Peyer's patch (tissue), 4 donors: ENCODE measurements at regions not wholly inside any gene's neighbourhood (a gene's known extent, or its start where the extent isn't known, plus 50 kb on each side); places are given as distances from the start of the nearest gene placed in this dataset.
"Not testable (repeated sequence)": the region's sequence is repeated elsewhere in the genome, so short reads cannot be mapped to it uniquely, and the experiment has no call there.

Experiments
- DNase-seq, 3 donors: peaks; one replicate each; pipeline ENCODE4 v3.0.0-alpha.2; 2017 to 2019
- H3K27ac ChIP-seq, 4 donors: fragments of 200-600 bp; sonication (generic); one replicate each; pipeline ENCODE4 v1.5.1; 2016 to 2019
- H3K27me3 ChIP-seq, 2 donors: fragments of 200-600 bp; sonication (generic); one replicate each; pipeline ENCODE4 v1.5.1; 2019
- H3K36me3 ChIP-seq, 3 donors: fragments of 200-600 bp; sonication (generic); one replicate each; pipeline ENCODE4 v1.5.1; 2016 to 2019
- H3K4me1 ChIP-seq, 4 donors: fragments of 200-600 bp; sonication (generic); one replicate each; pipeline ENCODE4 v1.5.1; 2016 to 2019
- H3K4me3 ChIP-seq, 4 donors: fragments of 200-600 bp; sonication (generic); 1 replicate in 3 of 4; 2 replicates in 1 of 4; pipeline ENCODE4 v1.5.1; 2016 to 2019; ENCODE audit warnings: mild to moderate bottlenecking in 1 of 4
- H3K9me3 ChIP-seq, 4 donors: fragments of 200-600 bp; sonication (generic); one replicate each; pipeline ENCODE4 v1.5.1; 2016 to 2019; ENCODE audit warnings: mild to moderate bottlenecking in 1 of 4
- POLR2A ChIP-seq, 2 donors: fragments of 450-650 bp; IDR thresholded peaks; one replicate each; pipeline ENCODE4 v1.5.1; 2017; ENCODE audit warnings: antibody characterized with exemption in 2 of 2, mild to moderate bottlenecking in 2 of 2, moderate library complexity in 2 of 2
- TF ChIP-seq, protein P1 (sequence below), 6 experiments: fragments of 450-650 bp in 4 of 6; fragments of 200-600 bp in 2 of 6; sonication (generic) in 1 of 6; IDR thresholded peaks; one replicate each; pipeline ENCODE4 v1.5.1; 2017 to 2019; ENCODE audit warnings: antibody characterized with exemption in 6 of 6, mild to moderate bottlenecking in 3 of 6, moderate library complexity in 1 of 6

DNA sequence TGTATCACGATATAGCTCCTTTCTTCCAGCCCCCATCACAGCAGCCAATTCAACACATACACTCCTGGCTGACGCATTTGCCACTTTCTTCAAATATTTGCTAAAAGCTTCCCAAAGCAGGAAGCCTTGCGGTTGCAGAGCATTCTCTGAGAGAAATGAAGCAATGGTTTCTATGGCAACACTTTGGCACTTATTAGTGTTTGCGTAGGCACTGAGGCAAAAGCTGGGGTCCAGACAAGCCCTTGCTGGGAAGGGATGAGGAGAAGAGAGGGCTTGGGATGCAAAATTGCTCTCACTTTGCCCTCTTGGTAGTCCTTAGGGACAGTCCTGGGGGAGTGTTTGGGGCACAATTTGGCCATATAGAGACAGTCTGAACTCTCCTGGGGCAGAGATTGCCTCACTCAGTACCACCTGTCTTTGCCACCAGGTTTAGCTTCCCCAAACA is 55.0 kb upstream of the PAK3 start:
- TF ChIP-seq POLR2A (IDR thresholded peaks at IDR 0.05) = no peak
- TF ChIP-seq, protein P1, sequence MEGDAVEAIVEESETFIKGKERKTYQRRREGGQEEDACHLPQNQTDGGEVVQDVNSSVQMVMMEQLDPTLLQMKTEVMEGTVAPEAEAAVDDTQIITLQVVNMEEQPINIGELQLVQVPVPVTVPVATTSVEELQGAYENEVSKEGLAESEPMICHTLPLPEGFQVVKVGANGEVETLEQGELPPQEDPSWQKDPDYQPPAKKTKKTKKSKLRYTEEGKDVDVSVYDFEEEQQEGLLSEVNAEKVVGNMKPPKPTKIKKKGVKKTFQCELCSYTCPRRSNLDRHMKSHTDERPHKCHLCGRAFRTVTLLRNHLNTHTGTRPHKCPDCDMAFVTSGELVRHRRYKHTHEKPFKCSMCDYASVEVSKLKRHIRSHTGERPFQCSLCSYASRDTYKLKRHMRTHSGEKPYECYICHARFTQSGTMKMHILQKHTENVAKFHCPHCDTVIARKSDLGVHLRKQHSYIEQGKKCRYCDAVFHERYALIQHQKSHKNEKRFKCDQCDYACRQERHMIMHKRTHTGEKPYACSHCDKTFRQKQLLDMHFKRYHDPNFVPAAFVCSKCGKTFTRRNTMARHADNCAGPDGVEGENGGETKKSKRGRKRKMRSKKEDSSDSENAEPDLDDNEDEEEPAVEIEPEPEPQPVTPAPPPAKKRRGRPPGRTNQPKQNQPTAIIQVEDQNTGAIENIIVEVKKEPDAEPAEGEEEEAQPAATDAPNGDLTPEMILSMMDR (IDR thresholded peaks at IDR 0.05) = no peak
- H3K36me3 ChIP-seq = no peaks in the 10 kb centered on the region
- H3K4me1 ChIP-seq = no peaks in the 10 kb centered on the region
- no peaks in the 10 kb centered on the region for H3K9me3 ChIP-seq
- H3K4me3 ChIP-seq = no peak overlapping the region
- H3K27ac ChIP-seq = no peak overlapping the region
- no peaks in the 10 kb centered on the region for H3K27me3 ChIP-seq
- DNase-seq = no peak

DNA sequence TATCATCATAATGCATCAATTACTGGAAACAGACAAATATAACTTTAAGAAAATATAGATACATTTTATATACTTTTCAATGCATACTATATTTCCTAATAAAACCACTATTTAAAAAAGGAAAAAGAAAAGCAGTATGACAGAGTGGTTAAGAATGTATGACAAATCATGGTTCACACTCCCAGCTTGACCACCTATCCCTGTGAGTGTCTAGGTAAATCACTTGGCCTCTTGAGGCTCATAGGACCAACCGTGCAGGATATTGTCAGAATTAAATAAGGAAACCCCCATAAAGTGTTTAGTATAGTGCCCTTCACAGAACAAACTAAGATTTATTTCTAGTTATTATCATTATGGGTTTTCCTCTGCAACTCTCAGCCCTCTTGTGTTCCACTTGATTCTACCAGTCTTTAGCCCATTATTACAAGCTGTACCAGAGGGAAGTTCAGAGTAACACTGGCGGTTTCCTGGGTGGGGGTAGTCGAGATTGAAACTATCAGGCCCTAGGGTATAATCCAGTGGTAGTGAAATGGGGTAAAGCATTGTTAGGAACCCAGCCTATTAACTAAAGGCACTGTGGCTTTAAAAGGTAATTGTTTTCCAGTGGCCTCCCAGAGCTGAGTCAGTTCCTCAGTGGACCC is 55.5 kb upstream of the PAK3 start:
- no peak for DNase-seq
- H3K4me1 ChIP-seq = no peaks in the 10 kb centered on the region
- no peak overlapping the region for H3K27ac ChIP-seq
- H3K4me3 ChIP-seq = no peak overlapping the region
- H3K27me3 ChIP-seq = no peaks in the 10 kb centered on the region
- no peaks in the 10 kb centered on the region for H3K36me3 ChIP-seq
- TF ChIP-seq POLR2A (IDR thresholded peaks at IDR 0.05) = no peak
- TF ChIP-seq, protein P1 (IDR thresholded peaks at IDR 0.05) = no peak
- H3K9me3 ChIP-seq = no peaks in the 10 kb centered on the region

DNA sequence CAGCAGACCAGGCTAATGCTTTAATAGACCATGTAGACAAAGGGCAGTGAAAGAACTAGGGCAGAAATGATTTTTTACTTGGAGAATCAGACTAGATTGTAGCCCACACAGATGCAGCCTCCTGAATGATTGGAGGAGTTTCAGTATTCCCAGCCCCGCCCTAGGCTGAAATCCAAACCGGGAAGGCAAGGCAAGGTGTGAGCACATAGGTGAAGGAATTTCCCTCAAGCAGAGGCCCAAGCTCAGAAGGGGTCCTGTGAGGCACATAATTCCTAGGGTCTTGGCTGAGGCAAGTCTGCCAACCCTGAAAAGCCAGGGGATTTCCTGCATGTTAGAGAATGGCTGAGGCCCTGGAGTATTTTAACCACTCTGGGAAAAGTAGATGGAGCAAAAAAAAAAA is 56.4 kb upstream of the PAK3 start:
- Histone ChIP-seq H3K4me3 (no peak overlapping the region), H3K27me3 (no peaks in the 10 kb centered on the region), H3K9me3 (no peaks in the 10 kb centered on the region), H3K27ac (no peak overlapping the region), H3K4me1 (no peaks in the 10 kb centered on the region), H3K36me3 (no peaks in the 10 kb centered on the region)
- TF ChIP-seq, protein P1 (IDR thresholded peaks at IDR 0.05) = no peak
- no peak for TF ChIP-seq POLR2A (IDR thresholded peaks at IDR 0.05)
- no peak for DNase-seq

DNA sequence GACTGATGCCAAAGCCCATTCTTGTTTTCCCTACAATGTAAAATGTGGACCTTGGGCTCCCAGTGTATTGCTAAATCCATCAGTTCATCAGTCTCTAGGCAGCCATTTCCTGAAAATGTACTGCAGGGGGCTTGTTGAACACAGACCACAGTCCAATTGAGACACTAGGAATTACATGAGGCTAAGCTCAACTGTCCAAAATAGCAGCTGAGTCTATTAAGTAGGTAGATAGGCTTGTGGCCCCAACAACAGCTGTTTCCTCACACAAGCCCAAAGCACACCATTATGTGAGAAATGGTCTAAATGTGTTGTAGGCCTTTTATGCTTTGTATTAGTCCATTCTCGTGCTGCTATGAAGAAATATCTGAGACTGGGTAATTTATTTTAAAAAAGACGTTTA is 60.0 kb upstream of the PAK3 start:
- no peak for DNase-seq
- Histone ChIP-seq H3K27ac (no peak overlapping the region), H3K4me3 (no peak overlapping the region), H3K36me3 (no peaks in the 10 kb centered on the region), H3K4me1 (no peaks in the 10 kb centered on the region), H3K27me3 (no peaks in the 10 kb centered on the region), H3K9me3 (no peaks in the 10 kb centered on the region)
- TF ChIP-seq POLR2A (IDR thresholded peaks at IDR 0.05) = no peak
- TF ChIP-seq, protein P1 (IDR thresholded peaks at IDR 0.05) = no peak

DNA sequence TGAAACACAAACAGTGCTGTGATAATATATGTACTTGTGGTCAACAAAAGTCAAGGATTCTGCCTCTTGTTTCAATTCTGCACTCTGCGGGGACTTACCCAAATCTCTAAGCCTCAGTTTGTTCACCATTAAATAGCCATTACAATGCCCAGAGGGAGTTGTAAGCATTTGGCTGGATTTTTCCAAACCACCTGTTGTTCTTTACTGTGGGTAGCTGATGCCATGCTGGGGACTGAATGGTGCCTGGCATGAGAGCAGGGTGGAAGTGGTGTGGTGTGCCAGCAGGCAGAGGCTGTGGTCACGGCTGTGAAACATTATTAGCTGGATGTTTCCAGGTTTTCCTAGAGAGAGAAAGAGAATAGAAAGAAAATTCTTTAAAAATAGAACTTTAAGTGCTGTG is 60.7 kb upstream of the PAK3 start:
- Histone ChIP-seq H3K4me3 (no peak overlapping the region), H3K27me3 (no peaks in the 10 kb centered on the region), H3K9me3 (no peaks in the 10 kb centered on the region), H3K27ac (no peak overlapping the region), H3K4me1 (no peaks in the 10 kb centered on the region), H3K36me3 (no peaks in the 10 kb centered on the region)
- TF ChIP-seq POLR2A (IDR thresholded peaks at IDR 0.05) = no peak
- TF ChIP-seq, protein P1 (IDR thresholded peaks at IDR 0.05) = no peak
- no peak for DNase-seq

DNA sequence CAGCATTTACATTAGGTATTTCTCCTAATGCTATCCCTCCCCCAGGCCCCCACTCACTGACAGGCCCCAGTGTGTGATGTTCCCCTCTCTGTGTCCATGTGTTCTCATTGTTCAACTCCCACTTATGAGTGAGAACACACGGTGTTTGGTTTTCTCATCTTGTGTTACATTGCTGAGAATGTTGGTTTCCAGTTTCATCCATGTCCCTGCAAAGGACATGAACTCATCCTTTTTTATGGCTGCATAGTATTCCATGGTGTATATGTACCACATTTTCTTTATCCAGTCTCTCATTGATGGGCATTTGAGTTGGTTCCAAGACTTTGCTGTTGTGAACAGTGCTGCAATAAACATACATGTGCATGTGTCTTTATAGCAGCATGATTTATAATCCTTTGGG is 73.0 kb upstream of the PAK3 start:
- not testable (repeated sequence) for H3K4me1 ChIP-seq, H3K36me3 ChIP-seq, H3K4me3 ChIP-seq, DNase-seq, H3K27ac ChIP-seq, H3K27me3 ChIP-seq, H3K9me3 ChIP-seq
